ENCODE measurements at regions not wholly inside any gene's neighbourhood (a gene's known extent, or its start where the extent isn't known, plus 50 kb on each side); places are given as distances from the start of the nearest gene placed in this dataset.
"Not testable (repeated sequence)": the region's sequence is repeated elsewhere in the genome, so short reads cannot be mapped to it uniquely, and the experiment has no call there.

GRCh38 chr16:80915079-80915450 lies 91.6 kb downstream of the CMC2 start:
- H3K27me3 ChIP-seq: no peaks in the 10 kb centered on the region
- H3K36me3 ChIP-seq: no peaks in the 10 kb centered on the region
- H3K4me1 ChIP-seq: no peaks in the 10 kb centered on the region
- no peak for DNase-seq (ENCODE audit: low spot score)
- H3K9me3 ChIP-seq: peaks cover 0 to 3% of the 10 kb centered on the region in 2 donors
- H3K27ac ChIP-seq: no peak overlapping the region
- TF ChIP-seq CTCF (IDR thresholded peaks at IDR 0.05): no peak
- no peak overlapping the region for H3K4me3 ChIP-seq

- Histone ChIP-seq H3K9me3 (peaks cover 0 to 3% of the 10 kb centered on the region in 2 donors), H3K4me3 (no peak overlapping the region), H3K4me1 (no peaks in the 10 kb centered on the region), H3K27ac (no peak overlapping the region), H3K27me3 (no peaks in the 10 kb centered on the region), H3K36me3 (no peaks in the 10 kb centered on the region)
- no peak for TF ChIP-seq CTCF (IDR thresholded peaks at IDR 0.05)
- DNase-seq (ENCODE audit: low spot score): no peak
Observed at GRCh38 chr16:80914379-80915078, 92.2 kb downstream of the CMC2 start.

GRCh38 chr16:80913397-80913796 lies 93.3 kb downstream of the CMC2 start:
- Histone ChIP-seq H3K36me3 (no peaks in the 10 kb centered on the region), H3K4me3 (no peak overlapping the region), H3K4me1 (no peaks in the 10 kb centered on the region), H3K27ac (no peak overlapping the region), H3K9me3 (peaks cover 0 to 3% of the 10 kb centered on the region in 2 donors), H3K27me3 (no peaks in the 10 kb centered on the region)
- DNase-seq (ENCODE audit: low spot score): no peak
- TF ChIP-seq CTCF (IDR thresholded peaks at IDR 0.05): no peak

GRCh38 chr16:80912651-80913050 lies 94.0 kb downstream of the CMC2 start:
- H3K27ac ChIP-seq: no peak overlapping the region
- H3K27me3 ChIP-seq: no peaks in the 10 kb centered on the region
- TF ChIP-seq CTCF (IDR thresholded peaks at IDR 0.05): no peak
- H3K4me1 ChIP-seq: no peaks in the 10 kb centered on the region
- H3K9me3 ChIP-seq: peaks cover 0 to 3% of the 10 kb centered on the region in 2 donors
- no peak overlapping the region for H3K4me3 ChIP-seq
- no peak for DNase-seq (ENCODE audit: low spot score)
- H3K36me3 ChIP-seq: no peaks in the 10 kb centered on the region

GRCh38 chr16:80910434-80910833 lies 96.3 kb downstream of the CMC2 start:
- no peak overlapping the region for H3K27ac ChIP-seq
- no peak for DNase-seq (ENCODE audit: low spot score)
- peaks cover 0 to 3% of the 10 kb centered on the region in 2 donors for H3K9me3 ChIP-seq
- no peak for TF ChIP-seq CTCF (IDR thresholded peaks at IDR 0.05)
- H3K27me3 ChIP-seq: no peaks in the 10 kb centered on the region
- H3K4me3 ChIP-seq: no peak overlapping the region
- H3K36me3 ChIP-seq: no peaks in the 10 kb centered on the region
- no peaks in the 10 kb centered on the region for H3K4me1 ChIP-seq

- DNase-seq (ENCODE audit: low spot score): no peak
- no peak for TF ChIP-seq CTCF (IDR thresholded peaks at IDR 0.05)
- no peaks in the 10 kb centered on the region for H3K4me1 ChIP-seq
- peaks cover 0 to 3% of the 10 kb centered on the region in 2 donors for H3K9me3 ChIP-seq
- no peak overlapping the region for H3K4me3 ChIP-seq
- no peaks in the 10 kb centered on the region for H3K27me3 ChIP-seq
- no peaks in the 10 kb centered on the region for H3K36me3 ChIP-seq
- no peak overlapping the region for H3K27ac ChIP-seq
Observed at GRCh38 chr16:80909720-80910119, 97.0 kb downstream of the CMC2 start.

GRCh38 chr16:80906169-80906568 lies 100.5 kb downstream of the CMC2 start:
- not testable (repeated sequence) for H3K27me3 ChIP-seq; H3K4me1 ChIP-seq; H3K27ac ChIP-seq; H3K36me3 ChIP-seq; H3K9me3 ChIP-seq; DNase-seq (ENCODE audit: low spot score); H3K4me3 ChIP-seq
